Fibroblast of pulmonary artery (primary cell): ENCODE measurements at regions not wholly inside any gene's neighbourhood (a gene's known extent, or its start where the extent isn't known, plus 50 kb on each side); places are given as distances from the start of the nearest gene placed in this dataset.

Source experiments
- DNase-seq: peaks from one replicate; pipeline ENCODE4 v3.0.0-alpha.2; 2010; ENCODE audit warnings: low read depth
- H3K4me3 ChIP-seq: replicated peaks from 2 replicates; pipeline ENCODE4 v1.5.1; 2011; ENCODE audit warnings: low read depth, mild to moderate bottlenecking, control low read depth, low read length, moderate library complexity
- TF ChIP-seq, protein P1 (sequence below): IDR thresholded peaks from 2 replicates; pipeline ENCODE4 v1.5.1; 2011; ENCODE audit warnings: mild to moderate bottlenecking, control low read depth, low read length, inconsistent platforms; ENCODE audit errors: missing control alignments

DNA sequence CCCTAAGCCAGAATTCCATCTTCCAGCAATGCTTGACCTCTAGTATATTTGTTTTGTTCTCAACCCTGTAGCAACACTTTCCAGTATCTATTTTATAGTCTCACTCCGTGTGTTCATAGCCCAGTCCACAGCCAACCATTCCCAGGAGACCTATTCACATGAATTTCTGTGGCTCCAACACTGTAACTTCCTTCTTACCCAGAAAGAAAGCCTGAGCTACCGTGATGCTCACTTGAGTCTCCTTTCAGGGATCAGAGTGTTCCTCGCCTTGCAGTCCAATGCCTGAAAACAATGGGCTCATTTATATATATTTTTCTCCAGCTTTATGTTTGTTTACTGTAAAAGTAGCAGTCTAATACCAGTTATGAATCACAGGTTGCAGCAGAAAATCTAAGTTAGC lies 645.0 kb upstream of the NOVA1 start:
- DNase-seq, result no peak

DNA sequence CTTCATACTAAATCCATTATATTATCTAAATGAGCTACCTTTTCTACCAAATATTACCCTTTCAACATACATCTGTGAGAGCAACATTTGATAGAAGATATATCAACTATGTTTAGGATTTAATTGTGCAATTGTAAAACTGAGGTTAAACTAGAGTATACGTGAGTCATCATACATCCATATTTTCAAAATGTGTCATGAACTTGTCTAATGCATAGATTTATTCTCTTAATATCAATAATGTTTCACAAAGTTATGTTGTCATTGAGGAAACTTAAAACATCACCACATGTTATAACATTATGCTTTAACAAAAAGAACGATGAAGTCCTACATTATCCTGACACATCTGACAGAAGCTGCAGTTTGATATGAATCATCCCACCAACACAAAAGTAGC lies 645.5 kb upstream of the NOVA1 start:
- no peak overlapping the region for H3K4me3 ChIP-seq
- TF ChIP-seq, protein P1, sequence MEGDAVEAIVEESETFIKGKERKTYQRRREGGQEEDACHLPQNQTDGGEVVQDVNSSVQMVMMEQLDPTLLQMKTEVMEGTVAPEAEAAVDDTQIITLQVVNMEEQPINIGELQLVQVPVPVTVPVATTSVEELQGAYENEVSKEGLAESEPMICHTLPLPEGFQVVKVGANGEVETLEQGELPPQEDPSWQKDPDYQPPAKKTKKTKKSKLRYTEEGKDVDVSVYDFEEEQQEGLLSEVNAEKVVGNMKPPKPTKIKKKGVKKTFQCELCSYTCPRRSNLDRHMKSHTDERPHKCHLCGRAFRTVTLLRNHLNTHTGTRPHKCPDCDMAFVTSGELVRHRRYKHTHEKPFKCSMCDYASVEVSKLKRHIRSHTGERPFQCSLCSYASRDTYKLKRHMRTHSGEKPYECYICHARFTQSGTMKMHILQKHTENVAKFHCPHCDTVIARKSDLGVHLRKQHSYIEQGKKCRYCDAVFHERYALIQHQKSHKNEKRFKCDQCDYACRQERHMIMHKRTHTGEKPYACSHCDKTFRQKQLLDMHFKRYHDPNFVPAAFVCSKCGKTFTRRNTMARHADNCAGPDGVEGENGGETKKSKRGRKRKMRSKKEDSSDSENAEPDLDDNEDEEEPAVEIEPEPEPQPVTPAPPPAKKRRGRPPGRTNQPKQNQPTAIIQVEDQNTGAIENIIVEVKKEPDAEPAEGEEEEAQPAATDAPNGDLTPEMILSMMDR, result no peak
- DNase-seq, result no peak

More for the DNA sequence above, 645.0 kb upstream of the NOVA1 start:
- TF ChIP-seq, protein P1, result no peak
- no peak overlapping the region for H3K4me3 ChIP-seq

DNA sequence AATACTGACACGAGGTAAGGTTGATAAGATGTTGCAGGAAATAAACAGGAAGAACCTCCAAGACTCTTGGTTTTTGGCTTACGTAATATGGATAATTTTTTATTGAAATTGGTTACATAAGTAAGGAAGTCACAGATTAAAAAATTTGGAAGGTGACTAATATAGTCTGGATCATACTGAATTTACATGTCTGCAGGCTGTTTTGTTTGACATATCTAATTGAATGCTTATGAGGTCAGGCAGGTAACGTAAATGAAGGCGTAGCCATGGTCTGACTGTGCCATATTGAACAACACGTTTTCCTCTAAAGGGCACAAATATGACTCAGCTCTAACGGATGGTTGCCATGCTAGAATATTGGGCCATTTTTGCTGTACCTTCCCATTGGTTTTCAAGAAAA lies 648.1 kb upstream of the NOVA1 start:
- no peak overlapping the region for H3K4me3 ChIP-seq
- DNase-seq, result no peak

DNA sequence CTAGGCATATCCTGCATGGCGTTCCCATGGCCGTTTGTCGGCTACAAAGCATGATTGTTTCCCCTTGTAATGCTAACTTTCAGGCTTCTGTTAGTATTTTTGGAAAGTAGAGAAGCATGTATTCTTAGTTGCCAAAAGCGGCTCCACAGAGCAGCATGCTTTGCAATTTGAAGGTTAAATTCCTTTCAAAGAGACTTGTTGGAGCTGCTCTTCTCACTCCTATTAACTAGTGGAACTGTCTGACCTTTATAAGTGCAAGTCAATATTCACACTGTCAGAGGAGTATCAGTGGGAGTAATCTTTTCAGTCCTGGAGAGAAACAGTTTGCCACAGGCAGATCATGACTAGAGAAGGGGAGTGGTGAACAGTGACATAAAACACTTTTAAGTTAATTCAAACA lies 656.1 kb upstream of the NOVA1 start:
- TF ChIP-seq, protein P1, result no peak
- H3K4me3 ChIP-seq, result no peak overlapping the region
- no peak for DNase-seq

More for the DNA sequence above, 648.1 kb upstream of the NOVA1 start:
- TF ChIP-seq, protein P1, result no peak

DNA sequence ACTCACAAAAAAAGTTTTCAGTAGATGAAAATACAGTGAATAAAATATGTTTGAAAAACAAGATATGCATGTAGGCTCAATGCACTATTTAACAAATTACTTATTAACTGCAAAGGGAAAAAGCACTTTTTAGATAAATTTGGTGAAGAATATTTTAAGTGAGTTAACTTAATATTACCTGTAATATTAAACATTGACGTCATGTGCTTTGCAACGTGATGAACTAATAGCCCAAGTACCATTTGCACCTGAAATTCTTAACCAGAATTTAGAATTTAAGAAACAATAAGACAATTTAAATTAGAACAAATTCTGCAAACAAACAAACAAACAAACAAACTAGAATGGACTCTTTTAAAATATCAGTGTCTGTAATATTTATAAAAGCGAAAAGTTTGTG lies 659.0 kb upstream of the NOVA1 start:
- no peak for DNase-seq
- no peak overlapping the region for H3K4me3 ChIP-seq
- TF ChIP-seq, protein P1, result no peak

DNA sequence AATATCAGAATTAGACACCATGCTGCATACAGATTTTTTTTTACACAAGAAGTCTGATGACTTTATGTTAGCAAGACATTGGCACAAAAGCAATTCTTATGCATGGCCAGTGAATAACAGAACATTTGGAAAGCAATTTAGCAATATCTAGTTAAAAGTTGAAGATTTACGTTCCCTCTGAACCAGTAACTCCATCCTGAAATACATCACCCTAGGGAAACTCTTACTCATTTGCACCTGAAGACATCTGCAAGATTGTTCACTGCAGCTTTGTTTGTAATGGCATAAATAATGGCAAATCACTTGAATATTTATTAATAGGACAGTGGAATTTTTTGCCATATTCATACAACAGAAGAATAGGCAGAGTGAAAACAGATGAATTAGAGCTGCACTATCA lies 670.0 kb upstream of the NOVA1 start:
- H3K4me3 ChIP-seq, result no peak overlapping the region
- TF ChIP-seq, protein P1, result no peak
- DNase-seq, result no peak

DNA sequence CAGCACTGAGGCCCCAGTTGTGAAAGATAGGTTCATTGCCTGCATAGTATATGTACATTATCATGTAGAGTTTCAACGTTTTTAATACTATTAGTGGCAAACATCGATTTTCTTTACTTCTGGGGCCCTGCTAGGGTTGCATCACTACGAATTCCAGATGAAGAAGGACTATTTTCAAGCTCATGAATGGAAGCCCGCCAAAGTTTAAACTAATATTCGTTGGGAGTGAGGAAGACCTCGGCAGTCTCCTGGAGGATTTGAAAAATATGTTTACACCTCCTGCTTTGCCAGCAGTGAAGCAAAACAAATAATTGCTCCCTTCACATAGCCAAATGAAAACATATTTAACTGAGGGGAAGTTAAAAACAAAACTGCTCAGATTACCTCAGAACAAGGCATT lies 672.9 kb upstream of the NOVA1 start:
- no peak overlapping the region for H3K4me3 ChIP-seq
- no peak for DNase-seq
- TF ChIP-seq, protein P1, result no peak
